Suprapubic skin (tissue), 4 donors: ENCODE measurements at regions not wholly inside any gene's neighbourhood (a gene's known extent, or its start where the extent isn't known, plus 50 kb on each side); places are given as distances from the start of the nearest gene placed in this dataset.

Source experiments
- DNase-seq, 2 donors: peaks; one replicate each; pipeline ENCODE4 v3.0.0-alpha.2; 2019; ENCODE audit warnings: low spot score in 2 of 2
- H3K27ac ChIP-seq: fragments of 200-600 bp; sonication (generic); one replicate; pipeline ENCODE4 v1.5.1; 2019
- H3K27me3 ChIP-seq: fragments of 200-600 bp; sonication (generic); one replicate; pipeline ENCODE4 v1.5.1; 2019
- H3K36me3 ChIP-seq: fragments of 200-600 bp; sonication (generic); one replicate; pipeline ENCODE4 v1.5.1; 2019
- H3K4me1 ChIP-seq: fragments of 200-600 bp; sonication (generic); one replicate; pipeline ENCODE4 v1.5.1; 2019
- H3K4me3 ChIP-seq: fragments of 200-600 bp; sonication (generic); one replicate; pipeline ENCODE4 v1.5.1; 2019; ENCODE audit warnings: mild to moderate bottlenecking
- H3K9me3 ChIP-seq: fragments of 200-600 bp; sonication (generic); one replicate; pipeline ENCODE4 v1.5.1; 2019
- EP300 ChIP-seq: sonication (generic); formaldehyde crosslinking; IDR thresholded peaks from one replicate; pipeline ENCODE4 v1.6.1; 2017; ENCODE audit warnings: antibody characterized with exemption
- POLR2A ChIP-seq, 2 donors: fragments of 450-650 bp; IDR thresholded peaks; one replicate each; pipeline ENCODE4 v1.6.1; 2017; ENCODE audit warnings: antibody characterized with exemption in 2 of 2, mild to moderate bottlenecking in 2 of 2, moderate library complexity in 2 of 2
- POLR2AphosphoS5 ChIP-seq, 3 donors: sonication (generic); formaldehyde crosslinking; IDR thresholded peaks; one replicate each; pipeline ENCODE4 v1.6.1; 2017; ENCODE audit warnings: antibody characterized with exemption in 3 of 3
- WGBS: methylation state at CpG from one replicate; pipeline ENCODE4 v1.1.5; 2018; 5-methylcytosine and 5-hydroxymethylcytosine counted together
- TF ChIP-seq, protein P1 (sequence below), 2 donors: fragments of 200-600 bp in 1 of 2; fragments of 450-650 bp in 1 of 2; sonication (generic) in 1 of 2; IDR thresholded peaks; one replicate each; pipeline ENCODE4 v1.5.1; 2016 to 2019; ENCODE audit warnings: antibody characterized with exemption in 2 of 2, mild to moderate bottlenecking in 1 of 2, moderate library complexity in 1 of 2

DNA sequence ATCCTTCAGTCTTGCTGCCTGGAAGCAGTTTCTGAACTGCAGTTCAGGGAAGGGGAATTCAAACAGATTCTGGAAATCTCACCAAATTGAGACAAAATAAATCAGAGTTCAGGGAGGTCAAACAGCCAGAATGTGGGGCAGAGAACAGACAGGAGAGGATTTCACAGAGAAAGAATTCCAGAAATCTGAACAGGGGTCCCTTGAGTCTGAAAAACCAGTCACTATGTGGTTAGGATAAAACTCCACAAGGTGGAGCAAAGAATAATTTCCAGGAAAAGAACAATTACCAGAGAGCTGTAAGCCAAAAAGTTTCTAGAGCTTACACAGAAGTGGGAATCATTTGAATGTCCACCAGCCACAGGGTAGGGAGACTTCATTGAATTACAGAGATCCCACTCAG, 84.7 kb downstream of the URB2 start:
- Histone ChIP-seq H3K27ac (no peak overlapping the region), H3K9me3 (no peaks in the 10 kb centered on the region), H3K4me3 (no peak overlapping the region), H3K36me3 (no peaks in the 10 kb centered on the region), H3K4me1 (no peaks in the 10 kb centered on the region), H3K27me3 (no peaks in the 10 kb centered on the region)
- TF ChIP-seq POLR2AphosphoS5 (IDR thresholded peaks at IDR 0.05) (no peak), EP300 (no peak), POLR2A (IDR thresholded peaks at IDR 0.05) (no peak)
- TF ChIP-seq, protein P1, sequence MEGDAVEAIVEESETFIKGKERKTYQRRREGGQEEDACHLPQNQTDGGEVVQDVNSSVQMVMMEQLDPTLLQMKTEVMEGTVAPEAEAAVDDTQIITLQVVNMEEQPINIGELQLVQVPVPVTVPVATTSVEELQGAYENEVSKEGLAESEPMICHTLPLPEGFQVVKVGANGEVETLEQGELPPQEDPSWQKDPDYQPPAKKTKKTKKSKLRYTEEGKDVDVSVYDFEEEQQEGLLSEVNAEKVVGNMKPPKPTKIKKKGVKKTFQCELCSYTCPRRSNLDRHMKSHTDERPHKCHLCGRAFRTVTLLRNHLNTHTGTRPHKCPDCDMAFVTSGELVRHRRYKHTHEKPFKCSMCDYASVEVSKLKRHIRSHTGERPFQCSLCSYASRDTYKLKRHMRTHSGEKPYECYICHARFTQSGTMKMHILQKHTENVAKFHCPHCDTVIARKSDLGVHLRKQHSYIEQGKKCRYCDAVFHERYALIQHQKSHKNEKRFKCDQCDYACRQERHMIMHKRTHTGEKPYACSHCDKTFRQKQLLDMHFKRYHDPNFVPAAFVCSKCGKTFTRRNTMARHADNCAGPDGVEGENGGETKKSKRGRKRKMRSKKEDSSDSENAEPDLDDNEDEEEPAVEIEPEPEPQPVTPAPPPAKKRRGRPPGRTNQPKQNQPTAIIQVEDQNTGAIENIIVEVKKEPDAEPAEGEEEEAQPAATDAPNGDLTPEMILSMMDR (IDR thresholded peaks at IDR 0.05): no peak
- DNase-seq: no peak

DNA sequence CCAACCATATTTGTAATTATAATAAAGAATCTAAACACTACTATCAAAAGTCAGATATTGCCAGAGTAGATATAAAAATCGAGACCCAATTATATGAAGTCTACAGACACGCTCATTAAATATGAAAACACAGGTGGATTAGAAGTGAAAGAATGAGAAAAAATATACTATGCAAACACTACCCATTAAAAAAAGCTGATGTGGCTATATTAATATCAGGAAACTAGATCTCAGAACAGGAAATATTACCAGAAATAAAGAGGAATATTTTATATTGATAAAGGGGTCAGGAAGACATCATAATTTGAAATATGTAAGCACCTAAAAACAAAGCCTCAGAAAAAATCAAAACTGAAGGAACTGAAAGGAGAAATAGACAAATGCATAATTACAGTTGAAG, 88.3 kb downstream of the URB2 start:
- TF ChIP-seq POLR2A (IDR thresholded peaks at IDR 0.05) (no peak), POLR2AphosphoS5 (IDR thresholded peaks at IDR 0.05) (no peak), EP300 (no peak)
- TF ChIP-seq, protein P1 (IDR thresholded peaks at IDR 0.05): no peak
- WGBS: 100% methylated on average over 2 of the region's 2 CpGs
- H3K9me3 ChIP-seq: no peaks in the 10 kb centered on the region
- H3K4me1 ChIP-seq: no peaks in the 10 kb centered on the region
- H3K36me3 ChIP-seq: no peaks in the 10 kb centered on the region
- no peak overlapping the region for H3K27ac ChIP-seq
- no peak for DNase-seq
- no peaks in the 10 kb centered on the region for H3K27me3 ChIP-seq
- H3K4me3 ChIP-seq: no peak overlapping the region

DNA sequence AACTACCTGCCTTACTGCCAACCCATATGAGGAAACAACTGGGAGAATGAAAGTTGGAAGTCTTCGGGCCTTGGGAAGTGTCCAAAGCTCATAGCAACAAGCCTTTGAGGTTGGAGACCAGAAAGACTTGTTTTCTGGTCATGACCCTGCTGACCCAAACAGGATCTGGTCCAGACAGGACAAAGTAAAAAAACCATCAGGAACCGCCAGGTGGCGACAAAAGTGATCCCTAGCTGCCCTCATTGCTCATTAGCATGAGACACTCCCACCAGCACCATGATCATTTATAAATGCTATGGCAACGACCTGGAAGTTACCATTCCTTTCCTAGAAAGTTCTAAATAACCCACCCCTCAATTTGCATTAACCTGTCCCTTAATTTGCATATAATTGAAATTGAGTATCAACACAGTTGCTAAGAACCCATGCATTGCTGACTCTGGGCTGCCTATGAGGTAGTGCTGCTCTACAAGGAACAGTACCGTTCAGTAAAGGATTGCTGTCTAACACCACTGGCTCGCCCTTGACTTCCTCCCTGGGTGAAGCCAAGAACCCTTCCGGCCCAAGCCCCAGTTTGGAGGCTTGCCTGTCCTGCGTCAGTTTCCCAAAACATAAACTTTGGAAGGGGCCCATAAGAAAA, 89.0 kb downstream of the URB2 start:
- no peaks in the 10 kb centered on the region for H3K36me3 ChIP-seq
- TF ChIP-seq EP300: no peak
- TF ChIP-seq POLR2A (IDR thresholded peaks at IDR 0.05): no peak
- no peak for TF ChIP-seq POLR2AphosphoS5 (IDR thresholded peaks at IDR 0.05)
- TF ChIP-seq, protein P1 (IDR thresholded peaks at IDR 0.05): peak in 1 of 2 donors; percentile 19
- no peak overlapping the region for H3K27ac ChIP-seq
- no peaks in the 10 kb centered on the region for H3K4me1 ChIP-seq
- H3K4me3 ChIP-seq: no peak overlapping the region
- H3K27me3 ChIP-seq: no peaks in the 10 kb centered on the region
- no peak for DNase-seq
- WGBS: 74% methylated on average over 8 of the region's 8 CpGs
- H3K9me3 ChIP-seq: no peaks in the 10 kb centered on the region

DNA sequence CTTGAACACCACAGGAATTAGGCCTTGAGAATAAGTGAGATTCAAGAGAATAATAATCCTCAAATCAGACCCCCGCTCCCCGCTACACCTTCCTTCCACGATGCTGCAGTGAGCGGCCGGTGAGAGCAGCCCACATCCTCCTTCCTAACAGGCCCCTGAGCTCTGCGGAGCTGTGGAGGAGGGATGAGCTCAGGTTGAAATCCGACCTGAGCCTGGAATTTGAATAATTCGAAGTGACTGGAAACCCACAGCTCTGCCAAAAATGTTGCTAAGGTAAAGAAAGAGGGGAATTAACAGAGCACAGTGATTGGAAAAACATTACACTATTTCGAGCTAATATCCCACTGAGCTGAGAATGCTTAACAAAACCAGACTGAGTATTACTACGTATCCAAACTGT, 90.0 kb downstream of the URB2 start:
- Histone ChIP-seq H3K4me3 (no peak overlapping the region), H3K4me1 (no peaks in the 10 kb centered on the region), H3K27ac (no peak overlapping the region), H3K27me3 (no peaks in the 10 kb centered on the region), H3K36me3 (no peaks in the 10 kb centered on the region), H3K9me3 (no peaks in the 10 kb centered on the region)
- 74% methylated on average over 10 of the region's 10 CpGs for WGBS
- TF ChIP-seq POLR2AphosphoS5 (IDR thresholded peaks at IDR 0.05) (no peak), POLR2A (IDR thresholded peaks at IDR 0.05) (no peak), EP300 (no peak)
- DNase-seq: no peak

DNA sequence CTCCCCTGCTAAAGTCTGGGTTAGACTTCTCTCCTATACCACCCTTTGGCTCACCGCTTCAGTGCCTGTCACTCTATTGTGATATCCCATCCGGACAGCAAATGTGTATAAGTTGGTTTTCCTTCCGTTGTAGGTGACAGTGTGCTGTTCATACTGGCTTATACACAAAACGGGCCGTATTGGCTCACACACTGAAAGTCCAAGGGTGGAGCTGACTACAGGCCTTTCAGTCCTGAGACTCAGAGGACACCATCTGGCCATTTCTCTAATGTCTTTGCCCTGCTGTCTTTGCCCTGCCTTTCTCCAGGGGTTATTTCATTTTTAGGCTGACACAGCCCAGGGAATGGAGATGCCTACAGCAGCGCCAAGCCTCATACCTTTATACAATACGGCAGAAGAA, 90.7 kb downstream of the URB2 start:
- TF ChIP-seq EP300 (no peak), POLR2A (IDR thresholded peaks at IDR 0.05) (no peak), POLR2AphosphoS5 (IDR thresholded peaks at IDR 0.05) (no peak)
- TF ChIP-seq, protein P1 (IDR thresholded peaks at IDR 0.05): no peak
- Histone ChIP-seq H3K27me3 (no peaks in the 10 kb centered on the region), H3K4me3 (no peak overlapping the region), H3K27ac (no peak overlapping the region), H3K9me3 (no peaks in the 10 kb centered on the region), H3K4me1 (no peaks in the 10 kb centered on the region), H3K36me3 (no peaks in the 10 kb centered on the region)
- WGBS: 88% methylated on average over 7 of the region's 7 CpGs
- no peak for DNase-seq
